Hematopoietic multipotent progenitor cell (in vitro differentiated cells): ENCODE measurements at regions not wholly inside any gene's neighbourhood (a gene's known extent, or its start where the extent isn't known, plus 50 kb on each side); places are given as distances from the start of the nearest gene placed in this dataset.
"Not testable (repeated sequence)": the region's sequence is repeated elsewhere in the genome, so short reads cannot be mapped to it uniquely, and the experiment has no call there.

Source experiments
- DNase-seq, 3 donors: peaks; one replicate each; pipeline ENCODE4 v3.0.0-alpha.2; 2011 to 2015; ENCODE audit warnings: low read depth in 2 of 3, low spot score in 2 of 3

DNA sequence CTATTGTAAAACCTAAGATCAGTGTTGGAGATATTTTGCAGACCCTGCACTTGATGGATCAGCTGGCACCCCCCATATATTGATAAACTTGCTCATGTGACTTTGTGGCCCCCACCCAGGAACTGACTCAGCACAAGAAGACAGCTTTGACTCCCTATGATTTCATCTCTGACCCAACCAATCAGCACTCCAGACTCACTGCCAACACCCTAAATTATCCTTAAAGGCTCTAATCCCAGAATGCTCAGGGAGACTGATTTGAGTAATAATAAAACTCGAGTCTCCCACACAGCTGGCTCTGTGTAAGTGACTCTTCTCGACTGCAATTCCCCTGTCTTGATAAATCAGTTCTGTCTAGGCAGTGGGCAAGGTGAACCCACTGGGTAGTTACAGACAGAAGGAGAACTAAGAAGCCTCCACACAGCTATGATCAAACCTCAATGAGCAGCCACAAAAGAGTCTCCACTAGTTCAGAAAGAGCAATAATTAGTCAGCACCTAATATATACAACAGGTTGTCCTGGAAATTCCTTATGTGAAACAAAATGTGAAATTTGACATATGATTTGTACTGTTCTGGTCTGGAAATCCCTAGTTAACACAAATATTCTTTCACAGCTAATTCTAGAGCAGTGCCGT, 52.2 kb downstream of the ACTL7B start:
- DNase-seq: no peak

DNA sequence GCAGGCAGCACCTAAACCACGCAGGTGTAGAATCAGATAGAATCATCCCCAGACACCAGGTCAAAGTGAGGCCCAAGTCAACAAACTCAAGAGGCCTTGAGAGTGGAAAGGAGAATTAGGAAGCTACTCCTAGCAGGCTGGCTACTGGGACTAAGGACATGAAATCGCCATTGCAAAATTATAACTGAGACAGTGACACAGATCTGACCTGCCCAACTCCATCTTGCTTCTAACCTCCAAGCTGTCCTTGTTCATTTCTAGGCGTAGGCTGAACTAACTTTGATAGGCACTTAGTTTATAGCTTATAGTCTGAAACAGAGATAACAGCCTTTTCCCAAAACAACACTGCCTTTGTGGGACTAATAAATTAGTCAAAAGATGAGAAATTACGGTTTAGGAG, 52.8 kb downstream of the ACTL7B start:
- no peak for DNase-seq

DNA sequence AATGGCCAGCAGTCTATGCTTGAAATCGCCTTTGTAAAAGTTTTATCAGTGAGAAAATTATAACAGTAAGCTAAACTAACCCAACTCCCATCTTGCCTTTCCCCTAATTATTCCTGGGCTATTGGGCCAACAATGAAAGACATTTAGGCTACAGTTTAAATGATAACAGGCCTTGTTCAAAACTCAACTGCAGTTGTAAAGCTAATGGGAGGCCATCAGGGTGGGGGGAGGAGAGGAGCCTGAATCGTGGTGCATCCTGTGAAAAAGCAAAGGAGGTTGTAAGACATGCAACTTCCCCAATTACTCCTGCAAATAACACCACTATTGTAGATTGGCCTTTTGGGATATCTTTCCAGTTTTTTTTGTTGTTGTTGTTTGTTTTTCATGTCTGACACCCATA, 53.8 kb downstream of the ACTL7B start:
- DNase-seq: no peak

DNA sequence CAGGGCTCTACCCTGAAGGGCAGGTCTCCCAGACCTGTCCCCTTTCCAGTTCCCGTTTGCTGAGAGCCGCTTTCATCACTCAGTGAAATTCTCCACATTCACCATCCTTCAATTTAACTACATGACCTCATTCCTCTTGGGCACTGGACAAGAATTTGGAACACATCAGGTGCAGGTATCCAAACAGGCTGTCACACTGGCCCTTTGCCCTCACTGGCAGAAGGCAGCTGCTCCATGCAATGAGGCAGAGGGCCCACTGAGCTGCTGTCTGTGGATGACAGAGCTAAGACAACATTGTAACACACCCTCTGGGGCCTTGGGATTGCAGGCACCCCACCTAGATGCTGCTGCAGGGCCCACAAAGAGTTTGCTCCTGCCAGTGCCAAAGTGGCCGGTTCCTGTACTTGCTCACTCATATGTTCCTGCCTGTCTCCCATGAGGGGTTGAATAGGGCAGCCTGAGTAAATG, 55.1 kb downstream of the ACTL7B start:
- DNase-seq: no peak

DNA sequence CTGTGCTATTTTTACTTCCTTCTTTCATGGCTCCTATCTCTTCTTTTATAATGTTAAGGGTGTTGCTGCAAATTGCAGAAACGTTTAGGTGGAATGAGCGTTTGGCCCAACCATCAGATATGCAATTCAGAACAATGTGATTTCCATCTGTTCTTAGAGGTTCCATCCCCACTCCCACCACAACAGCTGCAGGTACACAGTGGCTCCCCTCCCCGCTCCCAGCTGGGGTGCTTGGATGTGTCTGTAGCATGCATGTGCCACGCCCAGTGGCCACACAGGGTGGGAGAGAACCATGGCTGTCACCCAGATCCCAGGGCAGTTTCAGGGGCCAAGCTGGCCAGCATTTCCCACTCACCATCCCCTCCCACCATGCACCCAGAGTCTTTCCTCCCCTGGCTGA, 62.2 kb downstream of the ACTL7B start:
- no peak for DNase-seq

DNA sequence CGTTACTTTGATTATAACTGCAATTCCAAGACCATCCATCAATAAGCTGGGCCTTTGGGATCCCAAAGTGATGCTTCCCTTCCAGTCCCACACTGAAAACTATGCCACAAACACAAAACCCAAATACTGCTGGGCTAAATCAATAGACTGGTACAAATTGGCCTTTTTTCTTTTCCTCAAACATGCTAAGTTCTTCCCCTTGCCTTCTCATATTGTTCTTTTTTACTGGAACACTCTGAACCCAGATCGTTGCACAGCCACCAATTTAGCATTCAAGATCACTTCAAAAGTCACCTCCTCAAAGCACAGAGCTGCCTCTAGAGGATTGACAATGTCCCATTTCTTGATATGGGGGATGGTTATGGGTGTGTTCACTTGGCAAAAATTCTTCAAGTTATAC, 66.0 kb downstream of the ACTL7B start:
- DNase-seq: no peak

DNA sequence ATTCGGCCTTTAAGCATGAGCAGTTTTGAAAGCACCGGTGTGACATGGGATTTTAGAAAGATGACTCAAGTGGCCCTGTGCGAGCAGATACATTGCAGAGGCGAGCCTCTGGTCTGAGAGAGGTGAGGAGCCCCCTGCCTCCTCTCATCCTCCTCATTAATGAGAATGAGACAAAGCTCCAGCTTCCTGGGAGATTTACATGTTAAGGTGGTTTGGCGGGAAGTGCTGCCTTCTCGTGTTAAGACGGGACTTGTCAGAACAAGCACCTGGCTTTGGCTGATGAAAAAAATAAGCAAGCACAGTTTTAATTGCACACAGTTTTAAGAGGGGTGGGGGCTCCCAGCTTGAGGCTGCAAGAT, 68.1 kb downstream of the ACTL7B start:
- DNase-seq: no peak

DNA sequence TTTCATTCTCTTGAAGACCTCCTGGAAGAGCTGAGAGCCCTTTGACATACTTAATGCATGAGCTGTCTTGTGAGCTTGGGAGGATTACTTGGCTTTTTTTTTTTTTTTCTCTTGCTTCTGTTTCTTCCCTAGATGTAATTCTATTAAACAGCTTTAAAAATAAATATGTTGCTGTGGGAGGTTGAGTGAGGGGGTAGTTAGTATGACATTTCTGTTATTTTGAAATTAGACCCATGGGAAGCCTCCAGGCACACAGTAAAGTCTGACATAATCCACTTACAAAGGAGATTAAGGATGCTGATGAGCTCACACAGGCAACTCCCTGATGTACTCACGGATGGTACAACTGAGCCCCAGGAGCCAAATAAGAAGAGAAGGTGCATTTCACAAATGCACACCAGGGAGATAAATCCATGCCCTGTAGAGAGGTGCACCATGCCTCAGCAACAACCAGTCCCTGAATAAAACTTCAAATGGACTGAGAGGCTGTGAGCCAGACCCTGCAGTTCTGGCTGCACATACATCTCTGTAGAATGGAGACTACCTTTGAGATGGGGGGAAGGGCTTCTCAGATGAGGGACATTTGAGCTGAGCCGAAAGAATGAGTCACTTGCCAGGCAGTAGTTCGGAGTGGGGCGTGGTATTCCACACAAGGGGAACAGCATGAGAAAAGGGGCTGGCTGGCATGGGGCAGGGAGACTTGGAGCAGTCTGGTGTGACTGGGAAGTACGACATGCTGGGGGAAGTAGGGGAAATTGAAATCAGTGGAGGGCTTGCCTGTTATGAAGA, 68.7 kb downstream of the ACTL7B start:
- DNase-seq: no peak

DNA sequence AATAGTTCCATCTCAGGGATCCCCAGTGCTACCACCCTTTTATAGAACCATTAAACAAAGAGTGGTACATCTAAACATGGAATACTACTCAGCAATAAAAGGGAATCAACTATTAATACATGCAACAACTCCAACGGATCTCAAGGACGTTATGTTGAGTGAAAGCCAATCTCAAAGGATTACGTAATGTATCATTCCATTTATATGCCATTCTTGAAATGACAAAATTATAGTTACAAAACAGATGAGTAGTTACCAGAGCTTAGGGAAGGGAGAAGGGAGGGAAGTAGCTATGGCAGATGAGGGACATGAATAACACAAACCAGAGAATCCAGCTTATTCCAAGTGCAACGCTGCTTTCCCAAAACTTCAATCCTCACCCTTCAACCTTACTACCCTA, 69.5 kb downstream of the ACTL7B start:
- DNase-seq: no peak

DNA sequence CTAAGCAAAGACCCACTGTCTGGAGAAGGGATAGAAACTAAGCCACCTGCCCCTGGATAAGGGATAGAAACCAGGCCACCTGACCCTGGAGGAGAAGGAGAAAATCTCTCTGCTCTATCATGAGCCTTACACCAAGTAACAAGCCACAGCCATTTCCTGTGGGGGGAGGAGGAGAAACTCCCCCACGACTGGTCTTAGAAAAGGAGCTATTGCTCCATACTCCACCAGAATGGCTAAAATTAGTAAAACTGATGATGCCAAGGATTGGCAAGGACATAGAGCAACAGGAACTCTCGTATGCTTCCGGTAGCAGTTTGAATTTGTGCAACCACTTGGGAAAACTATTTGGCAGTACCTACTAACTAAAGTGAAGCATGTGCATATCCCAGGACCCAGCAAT, 70.8 kb downstream of the ACTL7B start:
- peak in 1 of 3 donors; percentile 40 for DNase-seq

DNA sequence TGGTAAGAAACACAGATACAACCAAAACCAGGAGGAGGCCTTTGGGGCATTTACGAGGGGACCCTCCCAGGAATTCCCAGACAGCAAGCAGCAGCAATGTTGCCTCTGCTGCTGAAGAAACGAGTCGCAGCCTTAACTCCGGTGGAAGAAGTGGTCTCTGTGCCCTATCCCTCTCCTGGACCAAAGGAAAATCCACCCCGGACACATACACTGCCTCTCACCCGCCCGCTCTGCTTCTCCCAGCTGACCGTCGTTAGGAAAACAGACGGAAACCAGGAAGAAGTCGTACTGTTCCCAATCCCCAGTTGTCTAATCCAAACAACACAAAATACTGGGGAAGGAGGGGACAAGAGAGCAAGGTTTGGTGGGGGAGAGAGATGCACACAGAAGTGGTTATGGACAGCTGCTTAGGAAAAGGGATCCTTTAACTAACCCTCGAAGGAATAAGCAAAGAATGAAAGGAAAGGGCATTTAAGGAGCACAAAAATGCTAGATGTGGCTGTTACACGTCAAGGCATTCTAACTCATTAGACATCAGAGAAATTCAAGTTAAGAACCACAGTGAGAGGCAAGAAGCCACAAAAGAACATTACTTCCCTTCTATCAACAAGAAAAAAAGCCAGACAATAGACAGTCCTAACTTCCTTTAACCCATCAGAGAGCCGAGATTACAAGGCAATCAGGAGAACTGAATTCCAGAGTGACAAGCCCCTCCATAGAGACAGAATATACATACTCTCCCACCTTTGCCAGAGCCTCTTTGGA, 71.9 kb downstream of the ACTL7B start:
- DNase-seq: peak in 1 of 3 donors; percentile 26

DNA sequence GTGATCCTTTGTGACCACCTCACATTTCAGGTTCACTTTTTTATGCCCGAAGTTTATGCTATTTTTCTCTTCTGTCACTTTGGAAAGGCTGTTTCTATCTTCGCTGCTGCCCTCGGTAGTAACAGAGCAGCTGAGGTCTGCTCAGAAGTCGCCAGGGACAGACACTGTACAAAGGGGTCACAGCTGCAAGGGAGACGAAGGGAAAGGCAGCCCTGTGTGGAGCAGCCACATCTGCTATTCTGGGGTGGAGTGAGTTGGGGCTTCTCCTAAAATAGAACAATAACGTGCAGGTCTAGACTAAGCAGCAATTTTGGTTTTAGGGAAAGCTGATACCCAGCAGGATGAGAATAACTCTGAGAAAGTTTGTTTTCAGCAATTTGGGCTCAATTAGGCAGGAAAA, 72.5 kb downstream of the ACTL7B start:
- peak in 1 of 3 donors; percentile 7 for DNase-seq

DNA sequence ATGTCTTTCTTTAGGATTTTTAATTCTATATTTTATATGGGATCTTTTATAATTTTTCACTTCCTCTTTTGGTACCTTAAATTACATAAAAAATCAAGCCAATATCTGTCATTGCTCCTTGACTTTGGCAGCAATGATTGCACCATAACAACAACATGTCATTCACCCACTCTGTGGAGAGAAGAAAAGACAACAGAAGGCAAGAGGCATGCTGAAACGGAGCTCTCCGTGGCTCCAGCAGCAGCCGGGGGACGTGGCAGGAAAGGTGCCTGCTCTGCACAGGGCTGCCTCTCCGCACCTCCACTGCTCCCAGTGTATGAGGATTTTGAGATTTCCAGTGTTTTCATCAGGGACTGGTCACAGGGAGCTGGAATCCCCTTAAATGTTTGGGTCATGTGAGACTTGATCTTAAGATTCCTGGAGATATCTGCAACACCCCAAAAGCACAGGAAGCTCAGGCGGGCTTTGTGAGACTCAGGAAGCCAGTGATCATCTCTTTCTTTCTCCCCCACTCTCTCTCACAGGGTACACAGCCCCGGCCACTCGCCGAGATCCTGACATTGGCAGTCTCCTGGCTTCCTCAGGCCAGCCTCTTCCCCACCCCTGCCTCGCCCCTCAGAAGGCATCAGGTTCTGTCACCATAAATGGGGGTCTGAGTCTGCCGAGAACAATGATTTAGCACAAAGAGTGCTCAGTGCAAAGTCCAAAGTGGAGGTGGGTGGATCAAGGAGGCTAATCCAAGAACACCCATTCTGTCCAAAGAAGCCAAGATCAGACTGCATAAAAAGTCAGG, 74.6 kb downstream of the ACTL7B start:
- peak in 1 of 3 donors; percentile 42 for DNase-seq

DNA sequence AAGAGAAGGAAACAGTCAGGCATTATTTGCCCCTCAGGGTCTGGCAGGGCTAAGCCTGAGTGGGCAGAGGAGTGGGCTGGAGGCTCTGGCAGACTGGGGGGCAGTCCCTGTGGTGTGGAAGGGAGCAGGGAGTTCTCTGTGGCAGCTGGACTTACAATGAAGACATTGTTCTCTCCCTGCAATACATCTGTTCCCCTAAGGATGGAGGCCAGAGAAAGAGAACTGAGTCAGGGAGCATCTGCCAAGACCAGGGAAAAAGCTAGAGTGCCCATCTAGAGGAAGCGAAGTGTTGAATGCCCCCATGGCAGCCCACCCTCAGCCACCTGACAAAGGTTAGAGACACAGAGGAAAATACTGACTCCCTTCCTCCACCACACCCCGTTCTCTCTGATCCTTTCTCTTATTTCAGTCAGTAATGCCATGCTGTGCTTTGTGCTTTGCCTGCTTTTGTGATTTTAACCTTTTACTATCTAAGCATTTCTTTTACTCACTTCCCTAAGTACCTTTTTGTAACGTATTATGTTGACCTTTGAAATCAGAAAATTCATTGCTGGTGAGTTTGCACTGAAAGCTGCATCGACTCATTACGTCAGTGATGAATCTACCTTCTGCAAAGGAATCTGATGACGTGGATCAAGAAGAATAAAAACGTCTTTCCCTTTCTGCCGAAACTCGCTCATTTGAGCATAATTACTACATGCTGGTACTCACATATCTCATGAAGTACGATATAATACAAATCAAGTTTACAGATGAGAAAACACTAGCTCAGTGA, 76.0 kb downstream of the ACTL7B start:
- no peak for DNase-seq

DNA sequence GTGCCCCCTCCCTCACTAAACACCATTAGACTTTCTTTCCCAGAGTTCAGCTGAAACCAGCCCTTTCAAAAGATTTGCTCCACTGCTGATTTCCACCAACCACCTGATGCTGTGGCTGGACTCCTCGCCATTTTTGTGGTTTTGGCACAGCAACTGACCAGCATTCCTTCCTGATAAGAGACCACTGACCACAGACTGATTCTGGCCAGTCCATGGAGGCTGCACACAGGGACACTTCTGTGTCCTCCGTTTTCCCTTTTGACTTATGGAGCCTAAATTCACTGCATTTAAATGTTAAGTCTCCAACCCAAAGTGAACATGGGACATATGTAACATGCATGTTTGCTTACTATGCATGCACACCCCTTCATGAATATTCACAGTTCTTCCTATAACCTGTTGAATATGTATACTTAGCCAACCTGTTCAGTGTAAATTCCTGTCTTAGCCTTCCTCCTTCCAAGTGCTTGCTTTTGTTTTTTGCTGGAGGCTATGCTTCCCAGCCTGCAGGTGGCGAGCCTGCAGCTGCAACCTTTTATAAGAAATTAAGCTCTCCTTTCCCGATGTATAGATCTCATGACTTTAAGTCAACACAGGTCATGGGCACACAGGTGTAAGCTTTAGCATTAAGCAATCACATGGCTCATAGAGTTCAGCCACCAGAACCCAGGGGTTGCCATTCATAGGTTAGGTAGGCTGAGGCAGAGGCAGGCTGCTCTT, 78.7 kb downstream of the ACTL7B start:
- no peak for DNase-seq

DNA sequence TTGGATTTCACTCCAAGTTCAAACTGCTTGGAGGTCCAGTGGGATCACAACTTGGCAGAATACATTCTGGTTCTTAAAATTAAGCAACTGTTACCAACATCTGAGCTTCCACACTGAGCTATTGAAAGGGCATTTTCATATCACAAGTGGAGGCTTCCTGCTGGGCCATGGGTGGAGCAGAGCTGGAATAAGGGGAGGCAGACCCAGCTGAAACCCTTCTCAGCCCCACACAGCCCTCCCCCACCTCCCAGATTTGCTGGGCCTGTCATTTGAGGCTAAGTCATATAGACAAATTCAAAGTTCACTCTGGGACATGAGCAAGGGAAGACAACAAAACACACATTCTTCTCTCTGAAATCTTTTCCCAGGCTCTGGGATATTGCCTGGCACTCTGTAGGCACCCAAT, 79.9 kb downstream of the ACTL7B start:
- no peak for DNase-seq

DNA sequence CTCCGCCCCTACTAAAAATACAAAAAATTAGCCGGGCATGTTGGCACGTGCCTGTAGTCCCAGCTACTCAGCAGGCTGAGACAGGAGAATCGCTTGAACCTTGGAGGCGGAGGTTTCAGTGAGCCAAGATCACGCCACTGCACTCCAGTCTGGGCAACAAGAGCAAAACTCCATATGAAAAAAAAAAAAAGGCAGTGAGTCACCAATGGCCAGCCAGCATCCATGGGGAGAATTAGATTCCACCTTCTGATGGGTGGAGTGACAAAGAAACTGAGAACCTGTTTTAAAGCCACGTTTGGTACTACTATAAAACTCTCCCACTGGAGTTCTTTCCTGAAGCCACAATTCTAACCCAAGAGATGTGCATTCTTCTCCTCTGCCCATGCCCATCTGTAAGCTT, 81.7 kb downstream of the ACTL7B start:
- not testable (repeated sequence) for DNase-seq

DNA sequence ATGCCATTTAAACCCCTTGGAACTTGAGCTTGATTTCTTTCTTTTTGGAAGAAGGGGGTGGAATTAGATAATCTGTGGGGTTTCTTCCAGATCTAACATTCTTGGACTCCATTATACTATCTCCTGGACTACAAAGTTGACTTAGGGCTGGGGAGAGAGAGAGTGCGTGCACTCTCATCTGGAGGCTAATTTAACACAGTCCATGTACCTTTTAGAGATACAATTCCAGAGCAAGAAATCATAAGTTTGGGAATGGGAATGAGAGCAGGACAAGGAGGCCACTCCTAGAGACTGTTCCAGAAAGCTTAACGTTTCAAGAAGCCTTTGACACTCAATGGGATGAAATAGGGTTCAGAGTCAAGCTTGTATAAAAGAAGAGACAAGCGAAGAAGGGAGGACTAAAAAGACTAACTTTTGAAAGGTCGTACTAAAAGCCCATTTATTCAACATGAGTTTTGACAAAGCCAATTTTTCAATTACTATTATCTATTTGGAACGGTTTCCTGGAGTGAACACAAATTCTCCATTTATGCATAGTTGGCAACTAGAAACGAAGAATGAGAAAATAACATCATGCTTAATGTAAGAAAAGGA, 83.4 kb downstream of the ACTL7B start:
- no peak for DNase-seq

DNA sequence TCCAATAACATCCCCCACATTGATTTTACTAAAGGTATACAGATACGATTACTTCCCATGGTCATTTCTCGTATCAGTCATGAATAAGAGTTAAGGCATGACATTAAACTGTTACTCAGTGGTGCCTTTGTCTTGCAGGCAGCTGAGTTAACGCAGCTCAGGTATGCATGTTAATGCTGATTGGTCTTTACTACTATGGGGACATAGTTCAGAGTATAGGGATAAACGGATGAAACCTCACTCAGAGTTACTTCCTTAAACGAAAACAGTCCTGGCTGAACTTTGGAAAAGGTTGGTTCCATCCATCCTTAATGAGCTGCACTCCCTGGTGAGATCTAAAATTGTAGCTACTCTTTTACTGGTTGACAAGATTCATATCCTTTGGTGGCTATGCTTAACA, 87.0 kb downstream of the ACTL7B start:
- DNase-seq: no peak
